GM19438 (cell line): ENCODE measurements at regions not wholly inside any gene's neighbourhood (a gene's known extent, or its start where the extent isn't known, plus 50 kb on each side); places are given as distances from the start of the nearest gene placed in this dataset.
"Not testable (repeated sequence)": the region's sequence is repeated elsewhere in the genome, so short reads cannot be mapped to it uniquely, and the experiment has no call there.

ENCODE experiments used
- ATAC-seq: cut with Tn5 transposase; IDR thresholded peaks from one replicate; pipeline ENCODE4 v1.9.1; 2021; ENCODE audit warnings: low read depth; ENCODE audit not compliant: unreplicated experiment

- ATAC-seq: no peak
Measured at GRCh38 chr4:149983931-149984330, 94.3 kb upstream of the DCLK2 start.

DNA sequence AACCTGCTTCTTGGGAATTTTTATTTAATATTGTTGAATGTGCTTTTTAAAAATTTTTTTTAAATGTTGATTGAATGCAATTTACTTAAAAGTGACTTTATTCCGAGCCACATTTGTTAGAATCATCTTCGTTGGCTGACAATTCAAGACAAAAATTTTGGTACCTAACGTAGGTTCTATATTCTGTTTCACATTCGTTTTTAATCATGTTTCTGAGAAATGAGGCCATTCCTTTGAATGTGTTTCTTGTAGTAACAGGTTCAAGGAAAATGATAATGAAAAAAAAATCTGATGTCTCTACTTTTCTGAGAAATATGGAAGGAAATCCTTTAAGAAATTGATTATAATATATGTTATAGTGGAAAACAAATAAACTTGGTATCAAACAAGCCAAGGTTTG, 92.3 kb upstream of the DCLK2 start:
- no peak for ATAC-seq

DNA sequence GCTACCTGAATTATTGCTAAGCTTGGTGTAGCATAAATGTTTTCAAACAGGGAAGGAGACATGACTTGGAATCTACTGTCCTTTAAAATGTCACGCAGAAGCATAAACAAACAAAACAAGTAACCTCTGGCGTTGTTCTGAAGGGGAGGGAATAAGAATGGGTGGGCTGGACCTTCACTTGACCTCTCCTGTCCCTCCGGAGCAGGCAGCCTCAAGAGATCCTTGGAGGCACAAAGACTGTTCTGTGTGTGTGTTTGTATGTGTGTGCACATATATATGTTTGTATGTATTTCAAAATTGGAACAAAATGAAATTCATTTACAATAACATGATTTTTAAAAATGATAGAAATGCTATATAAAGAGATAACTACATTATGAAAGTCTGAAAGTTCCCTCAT, 91.3 kb upstream of the DCLK2 start:
- no peak for ATAC-seq

DNA sequence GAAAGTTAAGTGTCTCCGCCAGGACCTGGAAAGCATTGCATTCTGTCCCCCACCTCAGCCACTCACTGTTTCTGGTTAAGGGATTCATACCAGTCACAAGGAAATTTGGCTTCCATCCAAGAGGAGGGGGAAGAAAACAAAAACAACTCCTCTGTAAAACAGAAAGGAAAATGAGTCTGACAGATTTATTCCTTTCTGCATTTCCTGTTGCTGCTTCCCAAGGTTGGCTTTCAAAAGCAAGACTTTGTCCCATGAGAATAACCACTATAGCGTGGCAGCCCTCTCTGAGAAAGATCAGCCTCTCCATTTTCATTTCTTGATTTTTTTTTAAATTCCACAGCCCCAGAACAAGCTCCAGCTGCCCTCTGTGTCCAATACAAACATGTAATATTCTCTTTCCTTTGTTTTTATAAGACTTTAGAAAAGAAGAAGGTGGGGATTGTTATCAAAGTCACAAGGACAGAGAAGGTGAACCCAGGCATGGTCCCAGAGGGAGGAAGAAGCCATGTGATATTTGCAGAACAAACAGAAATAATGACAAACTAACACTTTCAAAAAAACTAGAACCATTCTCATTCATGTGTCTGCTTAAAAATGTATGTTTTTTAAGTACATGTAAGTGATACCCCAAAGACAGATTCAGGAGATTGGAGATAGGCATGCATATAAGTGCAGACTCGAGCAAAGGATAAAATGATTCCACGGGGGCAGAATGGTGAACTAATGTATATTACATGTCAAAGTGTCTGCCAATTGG, 90.7 kb upstream of the DCLK2 start:
- no peak for ATAC-seq

- ATAC-seq: no peak
Measured at GRCh38 chr4:149988087-149988410, 90.2 kb upstream of the DCLK2 start.

DNA sequence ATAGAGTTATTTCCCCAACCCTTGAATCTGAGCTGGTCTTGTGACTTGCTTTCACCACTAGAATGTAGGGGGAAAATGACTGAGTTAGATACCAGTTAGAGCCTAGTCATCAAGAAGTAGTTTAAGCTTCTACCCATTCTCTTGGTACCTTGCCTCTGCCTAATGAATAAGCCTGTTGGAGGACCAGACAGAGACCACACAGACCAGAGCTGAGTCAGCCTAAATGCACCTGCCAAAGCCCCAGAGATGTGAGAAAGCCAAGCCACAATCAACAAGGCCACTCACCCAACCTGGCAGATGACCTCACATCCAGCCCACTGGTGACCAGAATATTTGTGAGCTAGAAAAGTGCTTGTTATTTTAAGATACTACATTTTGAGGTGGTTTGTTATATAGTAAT, 85.2 kb upstream of the DCLK2 start:
- no peak for ATAC-seq

- ATAC-seq: no peak
Measured at GRCh38 chr4:149995134-149995756, 83.0 kb upstream of the DCLK2 start.

- ATAC-seq: no peak
Measured at GRCh38 chr4:149997881-149998421, 80.3 kb upstream of the DCLK2 start.

DNA sequence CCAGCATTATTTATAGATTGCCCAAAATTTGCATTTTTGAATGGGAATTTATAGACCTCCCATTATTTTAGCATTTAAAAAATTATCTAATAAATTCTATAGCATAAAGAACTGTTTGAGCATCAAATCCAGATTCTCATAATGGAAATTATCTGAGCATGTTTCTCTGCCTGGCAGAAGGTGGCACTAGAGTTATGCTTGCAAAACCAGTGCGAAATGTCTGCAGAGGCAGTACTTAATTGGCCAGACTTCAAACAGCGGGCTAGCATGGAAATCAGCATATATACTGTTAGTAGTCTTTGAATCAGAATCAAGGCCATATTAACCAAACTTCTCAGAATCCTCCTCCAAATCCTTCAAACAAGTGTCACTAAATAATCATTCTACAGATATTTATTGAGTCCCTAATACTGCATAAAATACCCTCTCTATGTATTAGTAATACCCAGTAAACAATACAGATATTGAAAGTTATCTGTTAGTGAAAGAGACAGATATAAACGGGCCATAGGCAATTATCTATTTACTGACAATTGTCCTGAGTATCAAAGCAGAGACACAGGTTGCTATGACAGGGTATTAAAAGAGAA, 78.7 kb upstream of the DCLK2 start:
- no peak for ATAC-seq

DNA sequence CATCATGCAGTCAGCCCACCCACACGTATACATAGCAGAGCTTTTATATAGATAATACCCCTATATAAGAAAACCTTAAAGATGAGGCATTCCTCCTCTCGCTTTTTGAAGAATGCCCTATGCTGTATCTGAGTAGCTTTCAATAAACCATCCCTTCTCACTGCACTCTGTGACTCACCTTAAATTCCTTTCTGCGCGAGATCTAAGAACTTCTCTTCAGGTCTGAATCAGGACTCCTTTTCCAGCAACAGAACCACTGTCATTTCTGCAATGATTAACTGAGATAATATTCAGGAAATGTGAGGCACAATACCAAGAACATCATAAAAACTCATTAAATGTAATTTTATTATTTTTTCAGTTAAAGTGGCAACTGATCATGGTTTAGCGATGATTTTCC, 76.4 kb upstream of the DCLK2 start:
- no peak for ATAC-seq

DNA sequence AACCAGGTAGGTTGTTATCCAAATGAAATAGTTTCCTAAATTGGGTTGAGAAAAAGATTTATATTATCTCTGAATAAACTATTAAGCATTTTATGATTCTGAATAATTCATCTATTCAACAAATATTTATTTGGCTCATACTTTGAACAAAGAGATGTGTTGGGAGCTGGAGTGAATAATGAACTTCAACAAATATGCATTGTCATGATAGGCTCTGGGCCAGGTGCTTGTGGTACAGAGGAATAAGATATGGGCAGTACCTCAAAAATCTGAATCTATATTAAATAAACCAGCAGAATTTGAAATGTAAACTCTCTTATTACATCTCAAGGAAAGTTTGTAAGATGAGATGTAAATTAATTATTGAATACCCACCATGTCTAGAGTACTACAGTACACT, 75.7 kb upstream of the DCLK2 start:
- no peak for ATAC-seq

DNA sequence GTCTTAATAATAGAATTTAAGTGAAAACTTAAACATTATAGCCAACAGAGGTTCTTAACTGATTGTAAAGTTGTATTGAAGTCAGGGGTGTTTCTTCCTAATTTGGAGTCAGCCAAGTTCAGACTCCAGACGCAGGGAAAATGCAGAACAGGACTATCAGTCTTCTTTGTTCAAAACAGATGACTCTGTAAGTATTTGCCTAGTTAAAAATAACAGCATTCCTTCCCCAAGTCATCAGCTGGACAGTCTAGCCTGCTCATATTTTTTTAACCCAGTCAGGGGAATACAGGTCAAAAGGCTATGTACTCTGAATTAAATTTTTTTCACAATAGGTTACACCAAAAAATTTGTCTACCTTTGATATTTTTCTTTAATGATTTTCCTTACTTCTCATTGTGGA, 73.8 kb upstream of the DCLK2 start:
- no peak for ATAC-seq

GRCh38 chr4:150005537-150005936, 72.7 kb upstream of the DCLK2 start:
- ATAC-seq: no peak

GRCh38 chr4:150006197-150006596, 72.0 kb upstream of the DCLK2 start:
- no peak for ATAC-seq

GRCh38 chr4:150007512-150007911, 70.7 kb upstream of the DCLK2 start:
- no peak for ATAC-seq

DNA sequence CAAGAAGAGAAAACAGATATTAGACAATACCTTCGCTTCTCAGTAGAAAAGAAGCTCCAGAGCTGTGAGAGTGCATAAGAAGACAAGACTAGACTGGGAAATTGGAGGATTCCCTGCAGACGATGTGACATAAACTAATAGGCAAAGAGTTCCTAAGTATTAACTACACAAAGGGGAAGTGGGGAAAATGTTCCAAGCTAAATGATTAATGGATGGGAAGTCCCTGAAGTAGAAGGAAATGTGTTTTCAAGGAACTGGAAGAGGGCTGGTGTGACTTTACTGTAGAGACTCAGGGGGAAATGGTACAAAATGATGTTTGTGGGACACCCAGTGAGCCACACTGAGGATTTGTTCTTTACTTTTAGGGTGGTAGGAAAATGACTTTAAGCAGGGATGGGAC, 69.7 kb upstream of the DCLK2 start:
- no peak for ATAC-seq

DNA sequence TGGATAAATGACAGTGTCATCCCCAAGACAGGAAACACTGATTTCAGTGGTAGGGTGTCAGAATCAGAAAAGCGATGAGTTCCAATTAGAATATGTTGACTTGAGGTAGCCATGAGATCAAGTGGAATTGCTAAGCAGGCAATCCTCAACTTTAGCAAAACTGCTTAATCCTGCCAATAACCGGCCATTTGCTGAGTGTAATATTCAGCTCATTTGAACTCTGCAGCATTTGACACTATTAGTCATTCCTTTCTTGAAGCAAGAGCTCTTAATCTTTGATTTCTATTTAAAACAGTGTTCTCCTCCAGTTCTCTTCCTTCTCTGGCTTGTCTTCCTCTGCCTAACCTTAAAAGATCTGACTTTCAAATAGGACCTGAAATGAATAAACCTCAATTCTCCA, 68.7 kb upstream of the DCLK2 start:
- ATAC-seq: no peak

DNA sequence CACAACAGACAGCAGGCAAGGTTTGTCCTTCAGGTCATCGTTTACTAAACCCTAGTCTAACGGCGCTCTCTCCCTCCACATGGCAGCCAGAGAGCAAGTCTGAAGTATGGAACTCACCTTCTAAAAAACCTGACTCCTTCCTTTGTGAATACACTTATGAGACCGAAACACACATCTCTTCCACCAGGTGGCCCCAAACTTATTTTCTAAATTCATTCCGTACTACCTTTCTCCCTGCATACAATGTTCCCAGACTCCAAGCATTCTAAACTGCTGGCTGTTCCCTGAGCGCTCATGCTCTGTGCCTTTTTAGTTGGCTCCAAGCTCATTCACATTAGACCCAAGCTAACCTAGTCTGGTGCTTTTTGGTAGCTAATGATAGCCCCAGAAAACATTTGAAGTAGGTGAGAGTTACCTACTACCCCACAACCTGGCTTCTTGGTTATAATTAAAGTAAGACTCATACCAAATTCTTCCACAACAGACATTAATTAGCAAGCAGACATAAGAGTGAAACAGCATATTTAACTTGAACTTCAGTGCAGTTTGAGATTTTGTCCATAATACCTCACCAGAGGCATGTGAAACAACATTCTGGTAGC, 67.6 kb upstream of the DCLK2 start:
- ATAC-seq: peak; percentile 58

DNA sequence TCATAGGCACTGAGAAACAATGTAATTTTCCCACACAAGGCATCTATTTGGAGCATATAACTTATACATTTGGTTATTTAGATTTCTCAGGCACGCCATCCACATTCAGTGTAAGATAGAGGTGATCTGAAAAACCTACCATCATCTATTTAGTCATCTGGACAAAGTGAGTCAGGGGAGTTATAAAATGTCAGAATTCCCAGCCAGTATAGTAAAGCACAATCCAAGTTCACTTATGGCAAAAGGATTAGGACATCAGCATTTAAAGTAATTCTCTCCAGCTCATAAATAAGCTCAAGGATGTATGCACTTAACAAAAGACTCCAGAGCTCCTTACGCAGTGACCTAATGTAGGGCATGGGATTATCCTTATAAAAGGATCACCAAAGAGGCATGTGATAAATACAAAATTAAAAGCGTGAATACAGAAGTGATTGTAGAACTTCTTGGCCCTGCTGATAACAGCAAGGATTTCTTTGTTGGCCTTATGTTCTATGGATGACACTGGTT, 65.3 kb upstream of the DCLK2 start:
- ATAC-seq: no peak

DNA sequence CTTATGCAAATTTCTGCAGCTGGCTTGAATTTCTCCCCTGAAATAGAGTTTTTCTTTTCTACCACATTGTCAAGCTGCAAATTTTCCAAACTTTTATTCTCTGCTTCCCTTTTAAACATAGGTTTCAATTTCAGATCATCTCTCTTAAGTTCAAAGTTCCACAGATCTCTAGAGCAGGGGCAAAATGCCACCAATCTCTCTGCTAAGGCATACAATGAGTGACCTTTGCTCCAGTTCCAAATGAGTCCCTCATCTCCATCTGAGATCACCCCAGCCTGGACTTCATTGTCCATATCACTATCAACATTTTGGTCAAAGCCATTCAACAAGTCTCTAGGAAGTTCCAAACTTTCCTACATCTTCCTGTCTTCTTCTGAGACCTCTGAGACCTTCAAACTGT, 62.3 kb upstream of the DCLK2 start:
- not testable (repeated sequence) for ATAC-seq

DNA sequence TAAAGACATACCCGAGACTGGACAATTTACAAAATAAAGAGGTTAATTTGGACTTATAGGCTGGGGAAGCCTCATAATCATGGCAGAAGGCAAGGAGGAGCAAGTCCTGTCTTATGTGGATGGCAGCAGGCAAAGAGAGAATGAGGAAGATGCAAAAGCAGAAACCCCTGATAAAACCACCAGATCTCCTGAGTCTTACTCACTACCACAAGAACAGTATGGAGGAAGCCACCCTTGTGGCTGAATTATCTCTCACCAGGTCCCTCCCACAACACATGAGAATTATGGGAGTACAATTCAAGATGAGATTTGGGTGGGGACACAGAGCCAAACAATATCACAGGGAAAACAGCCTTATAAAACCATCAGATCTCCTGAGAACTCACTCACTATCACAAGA, 61.6 kb upstream of the DCLK2 start:
- ATAC-seq: not testable (repeated sequence)
